ENCODE measurements at regions not wholly inside any gene's neighbourhood (a gene's known extent, or its start where the extent isn't known, plus 50 kb on each side); places are given as distances from the start of the nearest gene placed in this dataset.

DNA sequence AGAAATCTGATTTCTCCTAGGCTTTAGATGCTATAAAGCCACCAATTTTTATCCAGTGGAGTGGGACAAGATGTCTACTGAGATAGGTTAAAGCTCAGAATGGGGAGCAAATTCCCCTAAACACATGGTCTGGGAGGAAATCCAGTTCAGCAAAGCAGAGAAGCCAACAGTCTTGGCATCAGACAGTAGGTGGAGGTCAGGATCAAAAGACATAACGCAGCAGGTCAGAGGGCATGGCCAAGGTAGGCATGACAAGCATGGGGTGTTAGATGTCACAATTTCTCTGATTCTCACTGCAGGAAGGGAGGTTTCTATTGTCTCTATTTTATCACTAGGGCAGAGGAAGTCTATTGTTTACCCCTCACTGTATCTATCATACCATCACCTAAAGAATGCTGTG is 288.2 kb downstream of the ACTL7B start:
- DNase-seq (ENCODE audit: low spot score) (no peak), ATAC-seq (no peak), FAIRE-seq (no peak)
- intact Hi-C loops (cut with micrococcal nuclease; ENCODE audit: unreplicated experiment) (loop anchor here (5.0 kb wide), 1 partner anchor 245 kb away; no protein-coding TSS in a partner anchor), in situ Hi-C loops (cut with HindIII; ENCODE audit: extremely low pct_ligation_motif_present, low pct_unique_long_range_greater_than_20kb) (loop anchor here (5.0 to 25.0 kb wide), 3 partner anchors 285 to 1155 kb away; partner anchors contain the start of gene KLF4)
- no peak overlapping the region for H2AFZ ChIP-seq (ENCODE audit: low read length)
- no peaks in the 10 kb centered on the region for H3K79me2 ChIP-seq (ENCODE audit: insufficient read depth, low read length)
- no peaks in the 10 kb centered on the region; a peak in 1 of 5 replicates for H3K27me3 ChIP-seq (ENCODE audit: control insufficient read depth in 1 of 2, insufficient read depth in 2 of 2, low read length in 2 of 2)
- peaks cover 18% of the 10 kb centered on the region for H3K4me1 ChIP-seq (ENCODE audit: insufficient read depth, low read length)
- WGBS (ENCODE audit: low lambda C conversion rate) = 15% methylated on average over 1 of the region's 1 CpG
- H3K27ac ChIP-seq (ENCODE audit: extremely low read length, insufficient read depth, low read length) = no peak overlapping the region
- TF ChIP-seq PHF5A (CRISPR knock-in tag; IDR thresholded peaks at IDR 0.05; ENCODE audit: low read depth, unreplicated experiment) (no peak), CCAR2 (optimal IDR thresholded peaks at IDR 0.05; ENCODE audit: low read depth, low read length) (no peak), KAT8 (CRISPR knock-in tag; IDR thresholded peaks at IDR 0.05) (no peak), NCOA1 (CRISPR knock-in tag; IDR thresholded peaks at IDR 0.05) (no peak), ZSCAN22 (CRISPR knock-in tag; IDR thresholded peaks at IDR 0.05) (no peak), ZNF598 (CRISPR knock-in tag; IDR thresholded peaks at IDR 0.05; ENCODE audit: borderline replicate concordance) (no peak), ZNF816 (CRISPR knock-in tag; IDR thresholded peaks at IDR 0.05; ENCODE audit: borderline replicate concordance) (no peak)
- TF ChIP-seq, protein P1, sequence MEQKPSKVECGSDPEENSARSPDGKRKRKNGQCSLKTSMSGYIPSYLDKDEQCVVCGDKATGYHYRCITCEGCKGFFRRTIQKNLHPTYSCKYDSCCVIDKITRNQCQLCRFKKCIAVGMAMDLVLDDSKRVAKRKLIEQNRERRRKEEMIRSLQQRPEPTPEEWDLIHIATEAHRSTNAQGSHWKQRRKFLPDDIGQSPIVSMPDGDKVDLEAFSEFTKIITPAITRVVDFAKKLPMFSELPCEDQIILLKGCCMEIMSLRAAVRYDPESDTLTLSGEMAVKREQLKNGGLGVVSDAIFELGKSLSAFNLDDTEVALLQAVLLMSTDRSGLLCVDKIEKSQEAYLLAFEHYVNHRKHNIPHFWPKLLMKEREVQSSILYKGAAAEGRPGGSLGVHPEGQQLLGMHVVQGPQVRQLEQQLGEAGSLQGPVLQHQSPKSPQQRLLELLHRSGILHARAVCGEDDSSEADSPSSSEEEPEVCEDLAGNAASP (CRISPR knock-in tag; IDR thresholded peaks at IDR 0.05; ENCODE audit: borderline replicate concordance) = no peak
- TF ChIP-seq, protein P2, sequence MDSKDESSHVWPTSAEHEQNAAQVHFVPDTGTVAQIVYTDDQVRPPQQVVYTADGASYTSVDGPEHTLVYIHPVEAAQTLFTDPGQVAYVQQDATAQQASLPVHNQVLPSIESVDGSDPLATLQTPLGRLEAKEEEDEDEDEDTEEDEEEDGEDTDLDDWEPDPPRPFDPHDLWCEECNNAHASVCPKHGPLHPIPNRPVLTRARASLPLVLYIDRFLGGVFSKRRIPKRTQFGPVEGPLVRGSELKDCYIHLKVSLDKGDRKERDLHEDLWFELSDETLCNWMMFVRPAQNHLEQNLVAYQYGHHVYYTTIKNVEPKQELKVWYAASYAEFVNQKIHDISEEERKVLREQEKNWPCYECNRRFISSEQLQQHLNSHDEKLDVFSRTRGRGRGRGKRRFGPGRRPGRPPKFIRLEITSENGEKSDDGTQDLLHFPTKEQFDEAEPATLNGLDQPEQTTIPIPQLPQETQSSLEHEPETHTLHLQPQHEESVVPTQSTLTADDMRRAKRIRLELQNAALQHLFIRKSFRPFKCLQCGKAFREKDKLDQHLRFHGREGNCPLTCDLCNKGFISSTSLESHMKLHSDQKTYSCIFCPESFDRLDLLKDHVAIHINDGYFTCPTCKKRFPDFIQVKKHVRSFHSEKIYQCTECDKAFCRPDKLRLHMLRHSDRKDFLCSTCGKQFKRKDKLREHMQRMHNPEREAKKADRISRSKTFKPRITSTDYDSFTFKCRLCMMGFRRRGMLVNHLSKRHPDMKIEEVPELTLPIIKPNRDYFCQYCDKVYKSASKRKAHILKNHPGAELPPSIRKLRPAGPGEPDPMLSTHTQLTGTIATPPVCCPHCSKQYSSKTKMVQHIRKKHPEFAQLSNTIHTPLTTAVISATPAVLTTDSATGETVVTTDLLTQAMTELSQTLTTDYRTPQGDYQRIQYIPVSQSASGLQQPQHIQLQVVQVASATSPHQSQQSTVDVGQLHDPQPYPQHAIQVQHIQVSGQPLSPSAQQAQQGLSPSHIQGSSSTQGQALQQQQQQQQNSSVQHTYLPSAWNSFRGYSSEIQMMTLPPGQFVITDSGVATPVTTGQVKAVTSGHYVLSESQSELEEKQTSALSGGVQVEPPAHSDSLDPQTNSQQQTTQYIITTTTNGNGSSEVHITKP (CRISPR knock-in tag; IDR thresholded peaks at IDR 0.05; ENCODE audit: low read depth) = no peak
- TF ChIP-seq, protein P3, sequence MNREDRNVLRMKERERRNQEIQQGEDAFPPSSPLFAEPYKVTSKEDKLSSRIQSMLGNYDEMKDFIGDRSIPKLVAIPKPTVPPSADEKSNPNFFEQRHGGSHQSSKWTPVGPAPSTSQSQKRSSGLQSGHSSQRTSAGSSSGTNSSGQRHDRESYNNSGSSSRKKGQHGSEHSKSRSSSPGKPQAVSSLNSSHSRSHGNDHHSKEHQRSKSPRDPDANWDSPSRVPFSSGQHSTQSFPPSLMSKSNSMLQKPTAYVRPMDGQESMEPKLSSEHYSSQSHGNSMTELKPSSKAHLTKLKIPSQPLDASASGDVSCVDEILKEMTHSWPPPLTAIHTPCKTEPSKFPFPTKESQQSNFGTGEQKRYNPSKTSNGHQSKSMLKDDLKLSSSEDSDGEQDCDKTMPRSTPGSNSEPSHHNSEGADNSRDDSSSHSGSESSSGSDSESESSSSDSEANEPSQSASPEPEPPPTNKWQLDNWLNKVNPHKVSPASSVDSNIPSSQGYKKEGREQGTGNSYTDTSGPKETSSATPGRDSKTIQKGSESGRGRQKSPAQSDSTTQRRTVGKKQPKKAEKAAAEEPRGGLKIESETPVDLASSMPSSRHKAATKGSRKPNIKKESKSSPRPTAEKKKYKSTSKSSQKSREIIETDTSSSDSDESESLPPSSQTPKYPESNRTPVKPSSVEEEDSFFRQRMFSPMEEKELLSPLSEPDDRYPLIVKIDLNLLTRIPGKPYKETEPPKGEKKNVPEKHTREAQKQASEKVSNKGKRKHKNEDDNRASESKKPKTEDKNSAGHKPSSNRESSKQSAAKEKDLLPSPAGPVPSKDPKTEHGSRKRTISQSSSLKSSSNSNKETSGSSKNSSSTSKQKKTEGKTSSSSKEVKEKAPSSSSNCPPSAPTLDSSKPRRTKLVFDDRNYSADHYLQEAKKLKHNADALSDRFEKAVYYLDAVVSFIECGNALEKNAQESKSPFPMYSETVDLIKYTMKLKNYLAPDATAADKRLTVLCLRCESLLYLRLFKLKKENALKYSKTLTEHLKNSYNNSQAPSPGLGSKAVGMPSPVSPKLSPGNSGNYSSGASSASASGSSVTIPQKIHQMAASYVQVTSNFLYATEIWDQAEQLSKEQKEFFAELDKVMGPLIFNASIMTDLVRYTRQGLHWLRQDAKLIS (CRISPR knock-in tag; IDR thresholded peaks at IDR 0.05) = no peak
- no TSS peak for BruUV-seq (replicated peaks)
- H3K4me2 ChIP-seq (ENCODE audit: low read depth, low read length) = peak overlapping the region; percentile 31; the same call in 1 of the 2 replicates
- CTCF ChIA-PET (ENCODE audit: low intra/inter-chr PET ratio, low total read pairs) = no interaction called here
- no peaks in the 10 kb centered on the region for H4K20me1 ChIP-seq (ENCODE audit: insufficient read depth, low read length)
- H3K9ac ChIP-seq (ENCODE audit: insufficient read depth, low read depth, low read length) = no peak overlapping the region
- H3K9me3 ChIP-seq (ENCODE audit: low read length) = no peaks in the 10 kb centered on the region
- no peaks in the 10 kb centered on the region for H3K36me3 ChIP-seq (replicated peaks in 1 of 2; ENCODE audit: control insufficient read depth in 1 of 2, insufficient read depth in 2 of 2, low read length in 2 of 2)
- POLR2A ChIA-PET = no interaction called here
- H3K4me3 ChIP-seq (replicated peaks in 1 of 3; ENCODE audit: insufficient read depth in 1 of 3, low read depth in 2 of 3, low read length in 3 of 3) = no peak overlapping the region

All from HepG2 (cell line).